PC-9 (cell line): ENCODE measurements at regions not wholly inside any gene's neighbourhood (a gene's known extent, or its start where the extent isn't known, plus 50 kb on each side); places are given as distances from the start of the nearest gene placed in this dataset.

Source experiments
- EZH2 ChIP-seq: fragments of 200-600 bp; sonication (generic); IDR thresholded peaks from 2 replicates; pipeline ENCODE4 v1.8.0; 2017; ENCODE audit warnings: antibody characterized with exemption, low read depth
- TF ChIP-seq, protein P1 (sequence below): fragments of 200-600 bp; sonication (generic); conservative IDR thresholded peaks from 2 replicates; pipeline ENCODE4 v1.6.1; 2017; ENCODE audit warnings: mixed run types, antibody characterized with exemption, mild to moderate bottlenecking, moderate library complexity

GRCh38 chr20:22815206-22815551 lies 219.9 kb upstream of the SSTR4 start:
- TF ChIP-seq EZH2: no peak
- TF ChIP-seq, protein P1, sequence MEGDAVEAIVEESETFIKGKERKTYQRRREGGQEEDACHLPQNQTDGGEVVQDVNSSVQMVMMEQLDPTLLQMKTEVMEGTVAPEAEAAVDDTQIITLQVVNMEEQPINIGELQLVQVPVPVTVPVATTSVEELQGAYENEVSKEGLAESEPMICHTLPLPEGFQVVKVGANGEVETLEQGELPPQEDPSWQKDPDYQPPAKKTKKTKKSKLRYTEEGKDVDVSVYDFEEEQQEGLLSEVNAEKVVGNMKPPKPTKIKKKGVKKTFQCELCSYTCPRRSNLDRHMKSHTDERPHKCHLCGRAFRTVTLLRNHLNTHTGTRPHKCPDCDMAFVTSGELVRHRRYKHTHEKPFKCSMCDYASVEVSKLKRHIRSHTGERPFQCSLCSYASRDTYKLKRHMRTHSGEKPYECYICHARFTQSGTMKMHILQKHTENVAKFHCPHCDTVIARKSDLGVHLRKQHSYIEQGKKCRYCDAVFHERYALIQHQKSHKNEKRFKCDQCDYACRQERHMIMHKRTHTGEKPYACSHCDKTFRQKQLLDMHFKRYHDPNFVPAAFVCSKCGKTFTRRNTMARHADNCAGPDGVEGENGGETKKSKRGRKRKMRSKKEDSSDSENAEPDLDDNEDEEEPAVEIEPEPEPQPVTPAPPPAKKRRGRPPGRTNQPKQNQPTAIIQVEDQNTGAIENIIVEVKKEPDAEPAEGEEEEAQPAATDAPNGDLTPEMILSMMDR: no peak
